ENCODE measurements at regions not wholly inside any gene's neighbourhood (a gene's known extent, or its start where the extent isn't known, plus 50 kb on each side); places are given as distances from the start of the nearest gene placed in this dataset.

- no peak for DNase-seq (ENCODE audit: low read depth in 2 of 2)
These were observed 133.8 kb downstream of the TMEM38B start for GRCh38 chr9:105828171-105828570.

- DNase-seq (ENCODE audit: low read depth in 2 of 2): no peak
These were observed 134.4 kb downstream of the TMEM38B start for GRCh38 chr9:105828596-105829213.

DNA sequence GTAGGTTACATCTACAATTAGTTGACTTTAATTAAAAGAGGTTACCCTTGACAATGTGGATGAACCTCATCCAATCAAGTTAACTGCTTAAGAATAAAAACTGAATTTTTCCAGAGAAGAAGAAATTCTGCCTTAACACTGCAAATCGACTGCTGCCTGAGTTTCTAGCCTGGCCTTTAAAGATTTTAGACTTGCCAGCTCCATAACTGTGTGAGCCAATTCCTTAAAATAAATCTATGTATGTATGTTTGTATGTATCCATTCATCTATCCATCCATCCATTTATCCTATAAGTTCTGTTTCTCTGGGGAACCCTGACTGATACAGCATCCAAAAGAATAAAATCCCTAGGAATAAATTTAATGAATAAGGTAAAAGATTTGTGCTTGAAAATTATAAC, 136.1 kb downstream of the TMEM38B start:
- DNase-seq (ENCODE audit: low read depth in 2 of 2): no peak

DNA sequence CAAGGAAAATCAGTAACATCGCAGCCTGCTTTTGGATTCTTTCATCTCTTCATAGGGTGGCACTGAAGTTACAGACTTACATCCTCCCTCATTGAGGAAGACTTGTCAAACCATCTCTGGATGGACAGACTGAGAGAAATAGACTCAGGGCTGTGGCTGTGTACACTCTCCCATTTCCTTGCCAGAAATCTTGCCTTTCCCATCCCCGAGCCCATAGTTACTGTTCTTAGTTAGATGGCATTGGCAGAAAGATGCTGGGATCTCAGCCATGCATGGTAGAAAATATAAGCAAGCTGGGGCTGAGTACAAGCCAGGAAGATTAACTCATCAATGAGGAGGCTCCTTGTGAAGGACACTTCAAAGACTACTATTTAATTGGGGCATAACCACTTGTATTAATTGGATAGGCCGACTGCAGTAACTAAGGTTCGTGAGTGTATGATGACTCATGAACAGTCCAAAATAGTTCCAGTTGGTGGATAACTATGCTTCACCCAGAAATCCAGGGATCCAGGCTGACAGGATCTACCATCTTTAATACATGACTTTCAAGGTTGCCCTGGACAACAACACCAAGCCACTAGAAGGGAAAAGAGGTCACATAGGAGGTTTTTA, 137.9 kb downstream of the TMEM38B start:
- DNase-seq (ENCODE audit: low read depth in 2 of 2): no peak

- no peak for DNase-seq (ENCODE audit: low read depth in 2 of 2)
These were observed 139.1 kb downstream of the TMEM38B start for GRCh38 chr9:105833271-105833975.

DNA sequence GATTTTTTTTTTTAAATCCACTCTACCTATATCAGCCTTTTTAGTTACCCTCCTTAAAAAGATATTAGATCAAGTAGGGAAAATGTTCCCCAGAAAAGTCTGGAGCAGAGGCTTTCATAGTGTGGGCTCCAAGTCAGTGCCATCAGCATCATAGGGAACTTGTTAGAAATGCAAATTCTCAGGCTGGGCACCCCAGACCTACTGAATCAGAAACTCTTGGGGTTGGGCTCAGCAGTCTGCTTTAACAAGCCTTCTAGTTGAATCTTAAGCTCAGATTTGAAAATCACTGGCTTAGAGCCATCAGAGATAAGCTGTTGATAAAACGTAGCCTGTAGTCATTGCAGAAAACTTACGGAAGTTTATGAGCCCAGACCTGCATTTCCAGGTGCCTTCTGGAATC, 140.1 kb downstream of the TMEM38B start:
- DNase-seq (ENCODE audit: low read depth in 2 of 2): no peak

GRCh38 chr9:105835721-105836120, 141.4 kb downstream of the TMEM38B start:
- DNase-seq (ENCODE audit: low read depth in 2 of 2): no peak

GRCh38 chr9:105836936-105837660, 142.8 kb downstream of the TMEM38B start:
- no peak for DNase-seq (ENCODE audit: low read depth in 2 of 2)

DNA sequence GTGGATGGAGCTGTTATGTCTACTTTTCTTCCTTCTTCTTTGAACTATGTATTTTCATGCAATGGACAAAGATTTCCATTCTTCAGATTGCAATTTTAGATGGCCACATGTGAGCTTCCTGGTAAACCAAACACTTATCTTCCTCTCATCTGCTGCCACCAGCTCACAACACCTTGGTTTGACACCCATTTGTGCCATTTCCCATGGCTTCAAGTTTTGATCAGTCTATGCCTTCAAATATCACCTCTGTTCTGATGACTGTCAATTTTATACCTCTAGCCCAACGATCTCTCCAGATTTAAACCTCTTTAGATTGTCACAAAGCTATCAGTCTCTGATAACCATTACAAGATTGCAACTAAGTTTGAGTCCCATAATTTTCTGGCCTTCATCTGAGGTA, 147.2 kb downstream of the TMEM38B start:
- DNase-seq (ENCODE audit: low read depth in 2 of 2): no peak

DNA sequence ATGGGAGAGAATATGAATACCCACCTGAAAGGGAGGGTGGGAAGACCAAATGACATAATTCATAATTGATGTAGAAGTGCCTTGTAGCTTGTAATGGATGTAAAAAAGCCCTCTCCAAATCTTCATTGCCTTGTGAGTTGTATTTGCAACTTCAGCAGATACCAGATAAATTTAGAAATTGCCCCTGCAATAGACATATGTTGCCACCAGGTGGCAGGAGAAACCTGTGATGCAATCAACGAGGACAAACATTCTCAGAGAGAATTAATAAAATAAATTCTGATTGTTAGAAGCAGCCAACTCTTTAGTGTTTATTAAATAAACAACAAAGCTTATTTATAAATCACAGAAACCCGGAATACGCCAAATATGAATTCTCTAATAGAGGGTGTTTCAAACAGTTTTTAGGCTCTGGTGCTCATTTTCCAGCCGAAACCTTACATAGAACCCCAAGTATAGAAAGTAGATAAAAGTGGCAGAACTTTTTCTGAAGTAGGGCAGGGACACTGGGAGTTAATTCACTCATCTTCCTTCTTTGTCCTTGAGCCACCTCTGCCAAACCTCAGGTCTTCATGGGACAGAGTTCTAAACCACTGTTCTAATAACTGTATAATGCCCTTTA, 147.8 kb downstream of the TMEM38B start:
- no peak for DNase-seq (ENCODE audit: low read depth in 2 of 2)

DNA sequence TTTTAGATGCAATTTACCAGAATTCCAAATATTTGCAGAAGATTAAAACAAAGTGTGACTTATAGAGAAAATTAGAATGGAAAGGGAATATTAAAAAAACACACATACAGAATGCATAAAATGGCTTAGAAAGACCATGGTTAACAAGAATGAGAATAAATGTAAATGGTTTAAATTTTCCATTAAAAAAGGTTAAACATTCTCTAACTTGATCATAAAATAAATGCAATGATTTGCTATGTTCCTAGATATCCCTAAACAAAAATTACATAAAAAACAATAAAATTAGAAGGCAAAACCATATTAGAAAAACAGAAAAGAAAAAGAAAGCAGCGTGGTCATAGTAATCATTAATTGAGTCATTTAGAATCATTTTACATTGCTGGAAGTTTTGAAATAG, 152.5 kb downstream of the TMEM38B start:
- no peak for DNase-seq (ENCODE audit: low read depth in 2 of 2)

GRCh38 chr9:105850852-105851500, 156.6 kb downstream of the TMEM38B start:
- no peak for DNase-seq (ENCODE audit: low read depth in 2 of 2)

DNA sequence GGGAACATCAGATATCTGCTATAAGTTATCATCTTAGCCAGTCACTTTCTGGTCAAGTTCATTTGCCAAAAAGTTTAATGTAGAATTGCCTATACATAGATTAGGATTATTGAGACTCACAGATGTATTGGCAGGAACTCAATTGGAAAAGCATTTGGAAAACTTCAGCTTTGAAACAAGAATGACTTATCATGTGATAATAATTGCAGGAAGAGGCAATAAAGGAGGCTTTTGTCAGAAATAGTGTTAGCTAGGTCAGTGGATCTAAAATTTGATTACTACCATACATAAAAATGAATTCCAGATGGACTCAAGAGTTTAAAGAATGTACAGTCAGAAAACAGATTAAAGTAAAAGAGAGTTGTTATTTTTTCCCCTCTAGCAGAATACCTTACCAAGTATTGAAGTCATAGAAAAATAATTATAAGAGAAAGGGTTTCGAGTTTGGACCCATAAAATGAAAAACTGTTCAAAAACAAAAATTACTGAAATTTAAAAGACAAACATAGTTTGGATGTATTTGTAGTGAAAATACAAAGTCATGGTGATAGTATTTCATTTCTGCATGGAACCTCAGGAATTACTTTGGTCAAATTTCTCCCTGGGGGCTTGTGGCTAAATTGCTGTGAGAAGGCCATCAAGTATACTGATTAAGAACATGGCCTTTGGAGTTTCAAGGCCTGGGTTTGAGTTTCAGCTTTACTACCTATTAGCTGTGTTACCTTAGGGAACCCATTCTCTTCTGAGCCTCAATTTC, 159.9 kb downstream of the TMEM38B start:
- peak in 1 of 2 experiments; percentile 5 for DNase-seq (ENCODE audit: low read depth in 2 of 2)

DNA sequence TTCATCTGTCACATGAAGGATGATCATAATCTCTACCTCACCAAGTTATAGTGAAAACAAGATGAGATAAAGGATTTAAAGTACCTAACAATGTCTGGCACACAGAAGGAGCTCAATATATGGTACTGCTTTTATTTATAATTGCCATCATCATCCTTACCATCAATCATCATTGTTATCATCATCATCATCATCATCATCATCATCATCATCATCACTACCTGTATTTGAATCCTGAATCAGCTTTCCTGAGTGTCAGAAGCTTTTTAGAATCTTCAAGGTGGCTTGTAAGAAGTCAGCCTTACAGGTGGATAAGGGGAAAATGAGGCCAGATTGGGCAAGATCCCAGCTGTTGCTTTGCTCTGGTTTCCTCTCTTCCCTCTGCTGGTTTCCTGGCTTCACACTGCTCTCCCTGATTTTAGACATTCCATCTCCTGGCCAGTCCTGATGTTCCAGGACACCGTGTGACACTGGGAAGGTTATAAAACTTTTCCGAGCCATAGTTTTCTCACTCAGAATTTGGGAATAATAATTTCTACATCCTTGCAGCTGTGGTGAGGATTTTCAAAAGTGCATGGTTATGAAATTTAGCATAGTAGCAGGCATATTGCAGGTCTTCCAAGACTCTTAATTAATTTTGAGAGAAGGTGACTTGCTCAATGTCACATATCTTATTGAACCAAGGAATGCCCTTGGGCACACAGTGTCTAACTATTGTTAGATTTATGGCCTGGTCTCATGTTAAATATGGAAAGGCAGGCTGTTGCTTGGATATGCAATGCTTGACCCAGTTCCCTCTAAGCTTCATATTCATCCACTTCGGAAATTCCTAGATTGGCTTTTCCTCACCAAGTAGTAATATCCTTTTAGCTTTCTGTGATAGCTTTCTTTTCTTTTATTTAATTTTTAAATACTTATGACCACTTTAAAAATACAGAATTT, 160.7 kb downstream of the TMEM38B start:
- no peak for DNase-seq (ENCODE audit: low read depth in 2 of 2)

DNA sequence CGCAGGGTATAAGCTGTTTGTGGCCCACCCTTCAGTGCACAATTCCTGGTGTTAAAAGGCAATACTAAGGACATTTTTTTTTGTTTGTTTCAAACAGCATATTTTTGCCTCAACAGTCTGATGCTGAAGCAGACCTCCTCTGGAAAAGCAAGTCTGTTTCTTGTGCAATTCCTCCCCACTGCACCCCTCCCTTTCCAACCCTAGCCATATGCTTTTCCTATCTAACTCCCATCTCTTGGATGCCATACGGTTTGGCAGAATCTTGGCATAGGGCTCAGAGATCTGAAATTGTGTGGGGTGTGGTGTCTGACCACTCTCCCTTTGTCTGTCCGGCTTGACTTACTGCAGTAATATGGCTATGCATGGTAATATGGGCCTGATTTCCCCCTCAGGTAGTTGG, 161.6 kb downstream of the TMEM38B start:
- no peak for DNase-seq (ENCODE audit: low read depth in 2 of 2)

- no peak for DNase-seq (ENCODE audit: low read depth in 2 of 2)
These were observed 163.8 kb downstream of the TMEM38B start for GRCh38 chr9:105858006-105858690.

GRCh38 chr9:105858877-105859276, 164.5 kb downstream of the TMEM38B start:
- no peak for DNase-seq (ENCODE audit: low read depth in 2 of 2)

DNA sequence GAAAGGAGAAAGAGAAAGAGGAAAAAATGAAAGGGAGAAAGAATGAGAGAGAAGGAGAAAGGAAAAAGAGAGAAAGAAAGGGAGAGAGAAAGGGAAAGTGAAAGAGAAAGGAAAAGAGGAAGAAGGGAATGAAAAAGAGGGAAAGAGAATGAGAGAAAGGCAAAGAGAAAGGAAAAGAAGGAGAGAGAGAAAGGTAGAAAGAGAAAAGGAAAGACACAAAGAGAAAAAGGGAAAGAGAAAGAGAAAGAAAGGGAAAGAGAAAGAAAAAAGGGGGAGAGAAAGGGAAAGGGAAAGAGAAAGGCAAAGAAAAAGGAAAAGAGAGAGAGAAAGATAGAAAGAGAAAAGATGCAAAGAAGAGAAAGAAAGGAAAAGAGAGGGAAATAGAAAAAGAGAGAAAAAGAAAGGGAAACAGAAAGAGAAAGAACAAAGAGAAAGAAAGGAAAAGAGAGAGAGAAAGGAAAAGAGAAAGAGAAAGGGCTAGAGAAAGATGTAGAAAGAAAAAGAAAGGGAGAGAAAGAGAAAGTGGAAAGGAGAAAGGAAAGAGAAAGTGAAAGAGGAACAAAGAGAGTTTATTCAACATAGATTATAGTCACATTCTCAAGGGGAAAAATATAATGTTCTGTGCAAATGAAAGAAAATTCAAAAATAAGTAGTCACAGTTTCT, 165.2 kb downstream of the TMEM38B start:
- no peak for DNase-seq (ENCODE audit: low read depth in 2 of 2)

DNA sequence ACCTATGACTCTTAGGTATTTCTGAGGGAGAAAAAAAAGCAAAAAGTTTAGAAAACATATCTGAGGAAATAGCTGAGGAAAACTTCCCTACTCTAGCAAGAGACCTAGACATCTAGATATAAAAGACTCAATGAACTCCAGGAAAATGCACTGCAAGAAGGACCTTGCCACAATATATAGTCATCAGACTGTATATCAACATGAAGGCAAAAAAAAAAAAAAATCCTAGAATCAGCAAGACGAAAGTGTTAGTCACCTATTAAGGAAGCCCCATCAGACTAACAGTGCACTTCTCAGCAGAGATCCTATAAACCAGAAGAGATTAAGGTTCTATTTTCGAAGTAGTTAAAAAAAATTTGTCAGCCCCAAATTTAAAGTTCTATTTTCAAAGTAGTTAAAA, 166.2 kb downstream of the TMEM38B start:
- no peak for DNase-seq (ENCODE audit: low read depth in 2 of 2)

All from fibroblast of skin of left biceps (primary cell).